Endothelial cell of umbilical vein (primary cell): ENCODE measurements at regions not wholly inside any gene's neighbourhood (a gene's known extent, or its start where the extent isn't known, plus 50 kb on each side); places are given as distances from the start of the nearest gene placed in this dataset.

ENCODE experiments used
- FOS ChIP-seq: IDR thresholded peaks from 2 replicates; pipeline ENCODE4 v1.6.1; 2011; ENCODE audit warnings: mild to moderate bottlenecking, low read length, moderate library complexity, borderline replicate concordance; ENCODE audit not compliant: insufficient read depth
- POLR2A ChIP-seq: IDR thresholded peaks from 2 replicates; pipeline ENCODE4 v1.6.1; 2012; ENCODE audit warnings: low read depth, mild to moderate bottlenecking, control low read depth, low read length
- POLR2AphosphoS5 ChIP-seq: IDR thresholded peaks from 2 replicates; pipeline ENCODE4 v1.6.1; 2012; ENCODE audit warnings: low read depth, mild to moderate bottlenecking, control low read depth, low read length, moderate library complexity; ENCODE audit not compliant: insufficient read depth
- TF ChIP-seq, protein P1 (sequence below), 2 donors: IDR thresholded peaks; 1 replicate in 1 of 2; 2 replicates in 1 of 2; pipeline ENCODE4 v1.5.1; 2011; ENCODE audit warnings: low read length in 2 of 2, mild to moderate bottlenecking in 2 of 2, moderate library complexity in 2 of 2, control low read depth in 1 of 2, inconsistent platforms in 1 of 2, low read depth in 1 of 2; ENCODE audit not compliant: insufficient read depth in 1 of 2; ENCODE audit errors: extremely low read depth in 1 of 2
- TF ChIP-seq, protein P2 (sequence below): IDR thresholded peaks from 2 replicates; pipeline ENCODE4 v1.6.1; 2011; ENCODE audit not compliant: insufficient read depth, insufficient read length

DNA sequence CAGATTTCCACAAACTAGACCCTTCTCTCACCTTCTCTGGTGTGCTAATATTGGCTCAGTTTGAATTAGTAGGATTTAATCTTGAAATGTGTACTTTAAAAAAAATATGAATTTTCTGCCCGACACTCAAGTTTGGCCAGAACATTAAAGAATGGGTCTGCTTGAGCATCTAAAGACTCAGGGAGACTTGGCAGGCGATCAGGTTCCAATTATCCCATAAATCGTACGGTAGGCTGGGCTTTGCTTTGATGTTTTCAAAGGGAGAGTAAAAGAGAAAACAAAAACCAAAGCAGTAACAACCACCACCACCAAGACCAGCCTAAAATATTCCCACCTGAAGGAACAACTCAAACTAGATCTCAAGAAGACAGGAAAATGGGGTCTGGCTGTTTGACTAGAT, 230.8 kb downstream of the EBLN2 start:
- TF ChIP-seq, protein P1, sequence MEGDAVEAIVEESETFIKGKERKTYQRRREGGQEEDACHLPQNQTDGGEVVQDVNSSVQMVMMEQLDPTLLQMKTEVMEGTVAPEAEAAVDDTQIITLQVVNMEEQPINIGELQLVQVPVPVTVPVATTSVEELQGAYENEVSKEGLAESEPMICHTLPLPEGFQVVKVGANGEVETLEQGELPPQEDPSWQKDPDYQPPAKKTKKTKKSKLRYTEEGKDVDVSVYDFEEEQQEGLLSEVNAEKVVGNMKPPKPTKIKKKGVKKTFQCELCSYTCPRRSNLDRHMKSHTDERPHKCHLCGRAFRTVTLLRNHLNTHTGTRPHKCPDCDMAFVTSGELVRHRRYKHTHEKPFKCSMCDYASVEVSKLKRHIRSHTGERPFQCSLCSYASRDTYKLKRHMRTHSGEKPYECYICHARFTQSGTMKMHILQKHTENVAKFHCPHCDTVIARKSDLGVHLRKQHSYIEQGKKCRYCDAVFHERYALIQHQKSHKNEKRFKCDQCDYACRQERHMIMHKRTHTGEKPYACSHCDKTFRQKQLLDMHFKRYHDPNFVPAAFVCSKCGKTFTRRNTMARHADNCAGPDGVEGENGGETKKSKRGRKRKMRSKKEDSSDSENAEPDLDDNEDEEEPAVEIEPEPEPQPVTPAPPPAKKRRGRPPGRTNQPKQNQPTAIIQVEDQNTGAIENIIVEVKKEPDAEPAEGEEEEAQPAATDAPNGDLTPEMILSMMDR (IDR thresholded peaks at IDR 0.05; ENCODE audit: extremely low read depth in 1 of 2, insufficient read depth in 1 of 2, low read depth in 1 of 2, low read length in 2 of 2), result no peak
- TF ChIP-seq FOS (no peak), POLR2A (no peak), POLR2AphosphoS5 (no peak)
- TF ChIP-seq, protein P2, sequence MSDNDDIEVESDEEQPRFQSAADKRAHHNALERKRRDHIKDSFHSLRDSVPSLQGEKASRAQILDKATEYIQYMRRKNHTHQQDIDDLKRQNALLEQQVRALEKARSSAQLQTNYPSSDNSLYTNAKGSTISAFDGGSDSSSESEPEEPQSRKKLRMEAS, result no peak
